HL-60 (cell line): ENCODE measurements at regions not wholly inside any gene's neighbourhood (a gene's known extent, or its start where the extent isn't known, plus 50 kb on each side); places are given as distances from the start of the nearest gene placed in this dataset.

ENCODE experiments used
- CTCF ChIP-seq: IDR thresholded peaks from one replicate; pipeline ENCODE4 v1.5.1; 2011; ENCODE audit warnings: low read length, control low read depth, inconsistent platforms; ENCODE audit not compliant: insufficient read depth
- GABPA ChIP-seq: IDR thresholded peaks from 2 replicates; pipeline ENCODE4 v1.6.1; 2012; ENCODE audit warnings: low read depth
- POLR2AphosphoS5 ChIP-seq: IDR thresholded peaks from 2 replicates; pipeline ENCODE4 v1.6.1; 2012; ENCODE audit warnings: low read depth
- REST ChIP-seq: IDR thresholded peaks from 2 replicates; pipeline ENCODE4 v1.6.1; 2012; ENCODE audit warnings: low read depth; ENCODE audit not compliant: insufficient replicate concordance
- SPI1 ChIP-seq: IDR thresholded peaks from 2 replicates; pipeline ENCODE4 v1.6.1; 2012; ENCODE audit warnings: low read depth, mild to moderate bottlenecking, borderline replicate concordance

- TF ChIP-seq CTCF (no peak), POLR2AphosphoS5 (no peak), REST (no peak), GABPA (no peak), SPI1 (no peak)
Measured at GRCh38 chr2:133885847-133886246, 317.6 kb upstream of the NCKAP5 start.
